Tibial nerve (tissue), 4 donors: ENCODE measurements at regions not wholly inside any gene's neighbourhood (a gene's known extent, or its start where the extent isn't known, plus 50 kb on each side); places are given as distances from the start of the nearest gene placed in this dataset.

Experiments
- DNase-seq, 2 donors: peaks; one replicate each; pipeline ENCODE4 v3.0.0-alpha.2; 2019; ENCODE audit warnings: low spot score in 2 of 2
- H3K27ac ChIP-seq, 4 donors: fragments of 200-600 bp; sonication (generic) in 3 of 4; one replicate each; pipeline ENCODE4 v1.5.1; 2017 to 2019; ENCODE audit warnings: mild to moderate bottlenecking in 1 of 4
- H3K27me3 ChIP-seq, 2 donors: fragments of 200-600 bp; sonication (generic) in 1 of 2; one replicate each; pipeline versions ENCODE4 v1.5.1 to v1.6.0; 2017 to 2019
- H3K36me3 ChIP-seq, 3 donors: fragments of 200-600 bp; sonication (generic); one replicate each; pipeline ENCODE4 v1.5.1; 2018 to 2019
- H3K4me1 ChIP-seq, 4 donors: fragments of 200-600 bp; sonication (generic) in 3 of 4; one replicate each; pipeline ENCODE4 v1.5.1; 2017 to 2019
- H3K4me3 ChIP-seq, 4 donors: fragments of 200-600 bp; sonication (generic) in 3 of 4; one replicate each; pipeline ENCODE4 v1.5.1; 2017 to 2019; ENCODE audit warnings: mild to moderate bottlenecking in 1 of 4, moderate library complexity in 1 of 4
- H3K9me3 ChIP-seq, 4 donors: fragments of 200-600 bp; sonication (generic) in 3 of 4; one replicate each; pipeline ENCODE4 v1.5.1; 2017 to 2019
- EP300 ChIP-seq, 2 donors: sonication (generic); formaldehyde crosslinking; IDR thresholded peaks; one replicate each; pipeline ENCODE4 v1.6.1; 2017; ENCODE audit warnings: antibody characterized with exemption in 2 of 2, mild to moderate bottlenecking in 1 of 2
- POLR2A ChIP-seq, 2 donors: fragments of 450-650 bp; IDR thresholded peaks; one replicate each; pipeline ENCODE4 v1.6.1; 2017; ENCODE audit warnings: antibody characterized with exemption in 2 of 2, mild to moderate bottlenecking in 2 of 2, moderate library complexity in 2 of 2
- WGBS, 2 donors: methylation state at CpG; one replicate each; pipeline ENCODE4 v1.1.5; 2018; 5-methylcytosine and 5-hydroxymethylcytosine counted together
- TF ChIP-seq, protein P1 (sequence below), 5 experiments: fragments of 200-600 bp in 3 of 5; fragments of 450-650 bp in 2 of 5; sonication (generic) in 3 of 5; IDR thresholded peaks; one replicate each; pipeline ENCODE4 v1.5.1; 2016 to 2019; ENCODE audit warnings: antibody characterized with exemption in 5 of 5, mild to moderate bottlenecking in 3 of 5, moderate library complexity in 2 of 5

DNA sequence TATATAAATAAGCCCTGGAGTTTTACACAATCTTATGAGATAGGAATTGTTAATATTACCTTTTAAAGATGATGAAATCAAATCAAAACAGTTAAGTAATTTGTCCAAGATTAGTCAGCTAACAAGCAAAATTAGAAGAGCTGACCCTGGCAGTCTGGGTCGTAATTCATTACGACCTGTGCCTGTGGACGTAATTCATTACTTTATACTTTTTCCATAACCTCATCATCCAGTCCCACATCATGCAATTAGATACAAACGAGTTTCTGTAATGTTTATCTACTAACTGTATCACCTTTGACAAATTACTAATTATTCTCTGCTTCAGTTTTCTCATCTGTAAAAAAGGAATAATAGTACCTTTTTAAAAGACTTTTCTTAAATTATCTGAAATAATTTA lies 665.9 kb downstream of the ZBBX start:
- 67 to 68% methylated on average over 4 of the region's 4 CpGs for WGBS, 2 donors
- H3K27me3 ChIP-seq: no peaks in the 10 kb centered on the region
- no peak overlapping the region for H3K27ac ChIP-seq
- TF ChIP-seq EP300 (IDR thresholded peaks at IDR 0.05) (no peak), POLR2A (IDR thresholded peaks at IDR 0.05) (no peak)
- TF ChIP-seq, protein P1, sequence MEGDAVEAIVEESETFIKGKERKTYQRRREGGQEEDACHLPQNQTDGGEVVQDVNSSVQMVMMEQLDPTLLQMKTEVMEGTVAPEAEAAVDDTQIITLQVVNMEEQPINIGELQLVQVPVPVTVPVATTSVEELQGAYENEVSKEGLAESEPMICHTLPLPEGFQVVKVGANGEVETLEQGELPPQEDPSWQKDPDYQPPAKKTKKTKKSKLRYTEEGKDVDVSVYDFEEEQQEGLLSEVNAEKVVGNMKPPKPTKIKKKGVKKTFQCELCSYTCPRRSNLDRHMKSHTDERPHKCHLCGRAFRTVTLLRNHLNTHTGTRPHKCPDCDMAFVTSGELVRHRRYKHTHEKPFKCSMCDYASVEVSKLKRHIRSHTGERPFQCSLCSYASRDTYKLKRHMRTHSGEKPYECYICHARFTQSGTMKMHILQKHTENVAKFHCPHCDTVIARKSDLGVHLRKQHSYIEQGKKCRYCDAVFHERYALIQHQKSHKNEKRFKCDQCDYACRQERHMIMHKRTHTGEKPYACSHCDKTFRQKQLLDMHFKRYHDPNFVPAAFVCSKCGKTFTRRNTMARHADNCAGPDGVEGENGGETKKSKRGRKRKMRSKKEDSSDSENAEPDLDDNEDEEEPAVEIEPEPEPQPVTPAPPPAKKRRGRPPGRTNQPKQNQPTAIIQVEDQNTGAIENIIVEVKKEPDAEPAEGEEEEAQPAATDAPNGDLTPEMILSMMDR (IDR thresholded peaks at IDR 0.05): no peak
- no peaks in the 10 kb centered on the region for H3K9me3 ChIP-seq
- no peaks in the 10 kb centered on the region for H3K36me3 ChIP-seq
- DNase-seq: no peak
- no peak overlapping the region for H3K4me3 ChIP-seq
- H3K4me1 ChIP-seq: no peaks in the 10 kb centered on the region

DNA sequence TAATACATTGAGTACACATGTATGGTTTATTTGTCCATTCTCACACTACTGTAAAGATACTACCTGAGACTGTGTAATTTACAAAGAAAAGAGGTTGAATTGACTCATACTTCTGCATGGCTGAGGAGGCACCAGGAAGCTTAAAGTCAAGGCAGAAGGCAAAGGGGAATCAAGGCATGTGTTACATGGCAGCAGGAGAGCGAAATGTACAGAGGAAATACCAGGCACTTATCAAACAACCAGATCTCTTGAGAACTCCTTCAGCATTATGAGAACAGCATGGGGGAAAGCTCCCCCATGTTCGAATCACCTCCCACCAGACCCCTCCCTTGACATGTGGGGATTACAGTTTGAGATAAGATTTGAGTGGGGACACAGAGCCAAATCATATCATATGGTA lies 666.3 kb downstream of the ZBBX start:
- 65 to 84% methylated on average over 2 of the region's 2 CpGs for WGBS, 2 donors
- no peaks in the 10 kb centered on the region for H3K4me1 ChIP-seq
- no peak overlapping the region for H3K4me3 ChIP-seq
- H3K27me3 ChIP-seq: no peaks in the 10 kb centered on the region
- H3K9me3 ChIP-seq: no peaks in the 10 kb centered on the region
- H3K36me3 ChIP-seq: no peaks in the 10 kb centered on the region
- no peak for TF ChIP-seq EP300 (IDR thresholded peaks at IDR 0.05)
- TF ChIP-seq POLR2A (IDR thresholded peaks at IDR 0.05): no peak
- TF ChIP-seq, protein P1 (IDR thresholded peaks at IDR 0.05): no peak
- DNase-seq: no peak
- H3K27ac ChIP-seq: no peak overlapping the region

DNA sequence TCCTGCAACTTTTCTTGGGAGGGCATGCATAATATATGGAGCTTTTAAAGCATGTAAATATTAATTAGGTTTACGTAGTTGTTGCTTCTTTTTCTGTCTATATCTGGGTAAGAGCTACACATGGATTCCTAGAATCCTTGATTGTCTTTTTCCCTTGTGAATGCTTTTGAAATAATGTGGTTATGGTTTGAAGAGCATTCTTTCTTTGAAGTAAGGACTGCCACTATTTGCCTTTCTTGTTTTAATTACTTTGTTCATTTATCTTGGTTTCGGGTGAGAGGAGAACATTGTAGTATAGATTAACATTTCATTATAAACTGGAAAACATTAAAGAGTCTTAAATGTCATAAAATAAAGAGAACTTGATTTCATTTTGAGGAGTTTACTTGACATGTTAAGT lies 674.0 kb downstream of the ZBBX start:
- no peaks in the 10 kb centered on the region for H3K4me1 ChIP-seq
- H3K4me3 ChIP-seq: no peak overlapping the region
- TF ChIP-seq EP300 (IDR thresholded peaks at IDR 0.05) (no peak), POLR2A (IDR thresholded peaks at IDR 0.05) (no peak)
- TF ChIP-seq, protein P1 (IDR thresholded peaks at IDR 0.05): no peak
- H3K9me3 ChIP-seq: no peaks in the 10 kb centered on the region
- no peak for DNase-seq
- H3K27ac ChIP-seq: no peak overlapping the region
- 38 to 41% methylated on average over 2 of the region's 2 CpGs for WGBS, 2 donors
- no peaks in the 10 kb centered on the region for H3K27me3 ChIP-seq
- no peaks in the 10 kb centered on the region for H3K36me3 ChIP-seq

DNA sequence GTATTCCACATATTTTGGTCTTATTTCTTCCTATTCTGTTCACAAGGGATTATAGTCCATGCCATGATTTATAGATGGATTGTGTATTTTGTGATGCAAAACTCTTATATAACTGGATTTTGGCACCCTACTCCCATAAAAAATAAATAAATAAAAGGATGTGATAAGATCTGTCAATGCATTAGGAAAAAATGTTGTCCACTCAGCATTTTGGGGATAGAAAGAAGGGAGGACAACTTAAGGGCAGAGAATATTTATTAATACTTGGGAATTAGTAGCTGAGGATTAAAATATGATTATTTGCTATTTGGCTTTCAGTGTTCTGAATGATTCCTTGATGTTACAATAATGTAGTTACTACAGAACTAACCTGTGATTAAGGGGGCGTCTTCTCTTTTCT lies 682.6 kb downstream of the ZBBX start:
- Histone ChIP-seq H3K9me3 (no peaks in the 10 kb centered on the region), H3K27ac (no peak overlapping the region), H3K4me1 (peaks cover 0 to 3% (median 0%) of the 10 kb centered on the region in 4 donors), H3K4me3 (no peak overlapping the region), H3K36me3 (no peaks in the 10 kb centered on the region), H3K27me3 (no peaks in the 10 kb centered on the region)
- no peak for TF ChIP-seq EP300 (IDR thresholded peaks at IDR 0.05)
- TF ChIP-seq, protein P1 (IDR thresholded peaks at IDR 0.05): no peak
- no peak for TF ChIP-seq POLR2A (IDR thresholded peaks at IDR 0.05)
- WGBS, 2 donors: 89 to 97% methylated on average over 1 of the region's 1 CpG
- DNase-seq: no peak

DNA sequence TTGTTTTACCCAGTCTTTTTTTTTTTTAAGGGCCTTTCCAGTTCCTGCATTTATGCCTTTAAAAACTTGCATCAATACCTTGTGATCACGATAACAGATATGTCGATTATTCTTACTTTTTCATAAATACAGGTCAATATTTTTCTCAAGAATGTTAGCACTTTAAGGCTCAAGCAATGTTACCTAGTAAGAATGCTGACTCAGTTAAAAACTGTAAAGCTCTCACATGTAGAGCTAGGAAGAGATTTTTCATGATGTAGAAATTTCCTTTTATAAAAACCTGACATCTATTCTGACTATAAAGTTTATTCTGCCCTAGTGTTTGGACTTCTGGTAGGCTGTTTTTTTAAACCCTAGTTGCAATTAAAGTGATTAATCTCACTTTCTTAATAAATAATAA lies 684.0 kb downstream of the ZBBX start:
- no peaks in the 10 kb centered on the region for H3K9me3 ChIP-seq
- H3K27ac ChIP-seq: no peak overlapping the region
- no peaks in the 10 kb centered on the region for H3K27me3 ChIP-seq
- TF ChIP-seq EP300 (IDR thresholded peaks at IDR 0.05): no peak
- no peak for TF ChIP-seq POLR2A (IDR thresholded peaks at IDR 0.05)
- TF ChIP-seq, protein P1 (IDR thresholded peaks at IDR 0.05): no peak
- H3K36me3 ChIP-seq: no peaks in the 10 kb centered on the region
- 75 to 89% methylated on average over 2 of the region's 2 CpGs for WGBS, 2 donors
- no peak for DNase-seq
- H3K4me3 ChIP-seq: no peak overlapping the region
- peaks cover 0 to 3% (median 0%) of the 10 kb centered on the region in 4 donors for H3K4me1 ChIP-seq
